DND-41 (cell line): ENCODE measurements at regions not wholly inside any gene's neighbourhood (a gene's known extent, or its start where the extent isn't known, plus 50 kb on each side); places are given as distances from the start of the nearest gene placed in this dataset.

ENCODE experiments used
- CTCF ChIP-seq: IDR thresholded peaks from 2 replicates; pipeline ENCODE4 v1.5.1; 2012; ENCODE audit warnings: borderline replicate concordance, low read length, moderate library complexity, mild to moderate bottlenecking; ENCODE audit not compliant: poor library complexity, severe bottlenecking; ENCODE audit errors: extremely low read depth
- EZH2 ChIP-seq: IDR thresholded peaks from 3 replicates; pipeline ENCODE4 v1.6.1; 2012; ENCODE audit warnings: borderline replicate concordance, low read depth, mild to moderate bottlenecking, moderate library complexity, low read length, inconsistent platforms; ENCODE audit not compliant: severe bottlenecking

- no peak for TF ChIP-seq CTCF
- no peak for TF ChIP-seq EZH2
These were observed 727.1 kb upstream of the GRAMD2B start for GRCh38 chr5:125695996-125696655.
